ENCODE measurements at regions not wholly inside any gene's neighbourhood (a gene's known extent, or its start where the extent isn't known, plus 50 kb on each side); places are given as distances from the start of the nearest gene placed in this dataset.
"Not testable (repeated sequence)": the region's sequence is repeated elsewhere in the genome, so short reads cannot be mapped to it uniquely, and the experiment has no call there.

GRCh38 chr16:13336907-13337881 lies 435.8 kb downstream of the SHISA9 start:
- not testable (repeated sequence) for DNase-seq (ENCODE audit: low spot score)

DNA sequence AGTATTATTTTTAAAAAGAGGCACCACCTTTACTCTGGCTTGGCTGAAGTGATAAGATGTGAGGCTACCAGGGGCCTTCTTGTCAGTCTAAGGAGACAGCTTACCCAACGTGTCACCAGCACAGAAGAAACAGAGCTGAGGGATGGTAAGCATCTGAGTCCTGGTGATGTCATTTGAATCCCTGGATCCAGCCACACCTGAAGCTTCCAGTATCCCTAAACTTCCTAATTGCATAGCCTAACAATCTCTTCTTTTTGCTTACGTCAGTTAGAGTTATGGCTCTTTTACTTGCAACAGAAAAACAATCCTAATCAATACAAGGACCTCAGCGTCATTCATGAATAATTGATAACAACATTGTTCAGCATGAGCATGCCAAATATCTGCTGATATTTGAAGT lies 436.6 kb downstream of the SHISA9 start:
- DNase-seq (ENCODE audit: low spot score) = no peak

- no peak for DNase-seq (ENCODE audit: low spot score)
Measured at GRCh38 chr16:13342675-13343074, 441.3 kb downstream of the SHISA9 start.

DNA sequence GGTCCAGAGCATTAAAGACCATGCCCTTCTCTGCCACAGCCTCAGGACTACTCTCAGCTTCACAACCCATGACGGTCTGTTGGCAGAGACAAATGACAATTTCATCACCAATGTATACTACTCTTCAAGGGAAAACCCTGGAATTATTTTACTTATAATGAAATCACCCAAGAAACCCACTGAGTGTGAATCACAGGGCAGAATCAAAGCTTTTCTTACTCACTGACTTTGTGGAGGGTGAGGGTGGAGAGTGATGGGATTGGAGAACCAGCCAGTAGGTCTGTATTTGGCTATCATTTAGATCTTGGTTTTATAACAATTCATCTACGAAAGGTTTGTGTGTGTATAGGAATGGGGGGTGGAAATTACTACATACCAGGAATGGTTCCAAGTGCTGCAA lies 442.6 kb downstream of the SHISA9 start:
- no peak for DNase-seq (ENCODE audit: low spot score)

DNA sequence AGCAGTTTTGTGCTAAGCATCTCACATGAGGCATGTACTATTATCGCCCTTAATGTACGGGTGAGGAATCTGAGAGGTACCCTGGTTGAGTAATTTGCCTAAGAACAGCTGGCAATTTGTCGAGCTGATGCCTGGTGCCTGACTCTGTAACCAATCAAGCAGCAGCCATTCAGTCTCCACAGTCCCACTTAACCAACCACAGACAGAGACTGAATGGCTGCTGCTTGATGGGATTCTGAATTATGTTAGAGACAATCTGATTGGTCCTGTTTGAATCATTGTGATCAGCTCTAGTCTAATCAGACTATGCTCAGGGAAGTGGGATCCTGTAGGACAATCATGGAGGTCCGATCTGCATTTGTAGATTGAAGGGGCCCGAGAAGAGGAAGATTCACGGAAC lies 447.0 kb downstream of the SHISA9 start:
- no peak for DNase-seq (ENCODE audit: low spot score)

DNA sequence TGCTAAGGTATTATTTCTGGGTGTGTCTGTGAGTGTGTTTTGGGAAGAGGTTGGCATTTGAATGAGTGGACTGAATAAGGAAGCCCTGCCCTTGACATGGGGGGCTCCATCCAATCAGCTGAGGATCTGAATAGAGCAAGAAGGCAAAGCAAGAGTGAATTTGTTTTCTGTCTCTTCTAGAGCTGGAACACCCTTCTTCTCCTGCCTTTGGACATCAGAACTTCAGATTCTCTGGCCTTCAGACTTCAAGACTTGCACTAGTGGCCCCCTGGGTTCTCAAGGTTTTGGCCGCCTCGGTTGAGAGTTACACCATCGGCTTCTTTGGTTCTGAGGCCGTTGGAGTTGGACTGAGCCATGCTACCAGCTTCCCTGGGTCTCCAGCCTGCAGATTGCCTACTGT lies 448.6 kb downstream of the SHISA9 start:
- DNase-seq (ENCODE audit: low spot score) = no peak

- no peak for DNase-seq (ENCODE audit: low spot score)
Measured at GRCh38 chr16:13351181-13351580, 449.8 kb downstream of the SHISA9 start.

GRCh38 chr16:13351601-13352217 lies 450.3 kb downstream of the SHISA9 start:
- DNase-seq (ENCODE audit: low spot score) = no peak

- DNase-seq (ENCODE audit: low spot score) = not testable (repeated sequence)
Measured at GRCh38 chr16:13352796-13353195, 451.4 kb downstream of the SHISA9 start.

GRCh38 chr16:13357842-13358241 lies 456.4 kb downstream of the SHISA9 start:
- DNase-seq (ENCODE audit: low spot score) = not testable (repeated sequence)

DNA sequence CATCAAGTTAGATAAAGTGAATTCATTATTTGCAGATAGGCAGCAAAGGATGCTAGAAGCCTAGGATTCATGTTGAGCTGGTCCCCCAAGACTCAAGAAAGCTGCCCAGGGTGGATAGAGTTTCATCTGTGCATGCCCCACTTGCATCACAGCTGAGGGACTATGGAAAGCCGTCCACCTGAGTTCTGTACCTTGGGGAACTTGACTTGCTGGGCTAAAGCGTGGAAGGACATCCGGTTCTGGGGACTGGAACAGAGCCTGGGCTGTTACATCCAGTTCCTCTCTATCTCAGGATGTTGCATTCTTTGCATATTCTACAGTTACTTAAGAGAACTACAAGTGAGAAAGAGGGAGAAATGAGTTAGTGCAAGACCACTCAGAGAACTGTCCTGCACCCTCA lies 458.4 kb downstream of the SHISA9 start:
- no peak for DNase-seq (ENCODE audit: low spot score)

DNA sequence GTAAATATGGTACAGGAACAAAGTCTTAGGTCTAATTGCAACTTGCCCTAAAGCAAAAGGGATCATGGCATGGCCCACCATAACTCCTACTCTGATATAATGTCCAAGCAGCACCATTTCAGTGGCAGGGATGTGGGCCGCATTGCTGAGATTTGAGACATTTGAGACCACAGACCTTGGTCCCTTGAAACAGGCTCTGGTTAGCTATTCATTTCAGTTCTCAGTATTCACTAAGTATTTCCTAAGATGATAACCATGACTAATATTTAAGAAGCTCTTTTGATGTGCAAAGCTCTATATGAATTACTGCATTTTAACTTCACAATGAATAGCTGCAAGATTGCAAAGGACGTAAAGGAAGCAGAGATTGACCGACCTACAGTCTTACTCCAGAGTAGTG lies 471.0 kb downstream of the SHISA9 start:
- DNase-seq (ENCODE audit: low spot score) = no peak

DNA sequence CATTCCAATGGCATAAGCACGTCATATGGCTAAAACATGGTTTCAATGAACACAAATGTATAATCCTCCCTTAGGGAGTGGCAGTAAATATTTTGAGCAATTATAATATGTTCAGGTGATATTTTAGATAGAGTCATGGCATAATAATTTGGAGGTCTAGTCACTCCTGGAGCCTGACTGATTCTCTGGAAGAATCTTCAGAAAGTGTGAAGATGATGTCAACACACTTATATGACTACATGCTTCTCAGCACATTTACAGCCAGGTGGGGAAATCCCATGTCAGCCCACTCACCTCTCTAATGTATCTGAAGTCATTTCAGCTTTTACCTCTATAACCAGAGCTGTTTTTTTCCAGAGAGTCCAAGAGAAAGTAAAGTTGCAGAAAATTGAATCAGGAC lies 474.8 kb downstream of the SHISA9 start:
- no peak for DNase-seq (ENCODE audit: low spot score)

DNA sequence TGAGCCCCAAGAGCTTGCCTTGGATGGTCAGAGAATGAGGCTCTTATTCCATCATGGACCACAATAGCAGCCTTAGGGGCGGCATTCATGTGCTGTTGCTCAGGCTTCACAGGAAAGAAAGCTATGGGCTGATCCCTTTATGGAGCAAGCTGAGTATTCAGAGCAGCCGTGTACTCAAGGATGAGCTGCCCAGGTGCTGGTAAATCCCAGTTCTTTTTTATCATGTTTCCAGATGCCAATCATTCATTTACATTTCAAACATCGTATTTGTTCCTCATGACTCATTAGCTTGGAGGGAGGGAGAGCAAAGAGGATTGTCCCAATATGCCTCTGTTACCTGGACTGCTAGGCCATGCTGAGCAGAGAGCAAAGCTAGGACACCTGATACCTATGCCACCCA lies 475.7 kb downstream of the SHISA9 start:
- no peak for DNase-seq (ENCODE audit: low spot score)

DNA sequence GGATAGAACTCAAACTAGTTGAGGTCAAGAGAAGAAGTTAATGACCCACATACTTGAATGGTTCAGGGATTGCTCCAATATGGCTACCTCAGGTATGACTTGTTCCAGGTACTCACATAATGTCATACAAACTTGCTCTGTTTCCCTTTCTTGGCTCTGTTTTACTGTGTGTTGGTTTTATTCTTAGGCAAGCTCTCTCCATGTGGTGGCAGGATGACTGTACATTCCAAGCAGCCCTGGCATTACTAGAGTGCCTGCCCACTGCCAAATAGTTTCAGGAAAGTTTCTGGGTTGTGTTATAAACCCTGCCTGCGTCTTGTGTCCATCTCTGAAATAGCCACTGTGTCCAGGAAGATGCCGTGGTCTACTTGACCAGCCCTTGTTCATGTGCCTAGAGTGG lies 476.8 kb downstream of the SHISA9 start:
- no peak for DNase-seq (ENCODE audit: low spot score)

DNA sequence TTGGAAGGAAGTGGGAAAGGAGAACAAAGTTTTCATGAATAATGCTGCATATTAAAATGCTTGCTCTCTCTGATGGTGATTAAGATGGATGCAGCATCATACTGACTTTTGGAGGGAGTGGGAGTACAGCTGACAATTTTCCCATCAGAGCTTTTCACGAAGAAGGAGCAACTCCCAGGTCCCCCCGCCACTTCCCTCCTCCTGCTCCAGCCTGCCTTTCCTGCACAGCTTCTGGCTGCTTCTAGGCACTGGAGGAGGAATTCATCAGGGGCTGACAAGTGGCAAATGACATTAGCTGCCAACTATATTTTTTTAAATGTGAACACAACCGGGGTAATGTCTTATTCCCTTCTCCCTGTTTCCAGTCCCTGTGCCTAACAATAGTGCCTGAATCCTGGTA lies 477.9 kb downstream of the SHISA9 start:
- no peak for DNase-seq (ENCODE audit: low spot score)

DNA sequence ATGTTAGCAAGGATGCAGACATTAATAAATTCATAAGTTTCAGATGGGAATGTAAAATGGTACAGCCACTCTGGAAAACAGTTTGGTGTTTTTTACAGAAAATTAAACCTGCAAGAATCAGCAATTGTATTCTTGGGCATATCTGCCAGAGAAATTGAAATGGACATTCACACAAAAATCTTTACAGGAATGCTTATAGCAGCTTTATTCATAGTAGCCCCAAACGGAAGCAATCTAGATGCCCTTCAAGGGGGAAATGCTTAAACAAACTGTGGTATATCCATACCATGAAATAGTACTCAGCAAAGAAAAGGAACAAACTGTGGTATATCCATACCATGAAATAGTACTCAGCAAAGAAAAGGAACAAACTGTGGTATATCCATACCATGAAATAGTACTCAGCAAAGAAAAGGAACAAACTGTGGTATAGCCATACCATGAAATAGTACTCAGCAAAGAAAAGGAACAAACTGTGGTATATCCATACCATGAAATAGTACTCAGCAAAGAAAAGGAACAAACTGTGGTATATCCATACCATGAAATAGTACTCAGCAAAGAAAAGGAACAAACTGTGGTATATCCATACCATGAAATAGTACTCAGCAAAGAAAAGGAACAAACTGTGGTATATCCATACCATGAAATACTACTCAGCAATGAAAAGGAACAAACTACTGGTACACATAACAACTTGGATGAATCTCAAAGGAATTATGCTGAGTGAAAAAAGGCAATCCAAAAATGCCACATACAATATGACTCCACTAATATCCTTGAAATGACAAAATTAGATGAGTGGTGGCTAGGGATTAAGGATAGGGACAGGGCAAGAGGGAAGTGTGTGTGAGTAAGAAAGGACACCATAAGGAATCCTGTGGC lies 484.0 kb downstream of the SHISA9 start:
- DNase-seq (ENCODE audit: low spot score) = not testable (repeated sequence)

DNA sequence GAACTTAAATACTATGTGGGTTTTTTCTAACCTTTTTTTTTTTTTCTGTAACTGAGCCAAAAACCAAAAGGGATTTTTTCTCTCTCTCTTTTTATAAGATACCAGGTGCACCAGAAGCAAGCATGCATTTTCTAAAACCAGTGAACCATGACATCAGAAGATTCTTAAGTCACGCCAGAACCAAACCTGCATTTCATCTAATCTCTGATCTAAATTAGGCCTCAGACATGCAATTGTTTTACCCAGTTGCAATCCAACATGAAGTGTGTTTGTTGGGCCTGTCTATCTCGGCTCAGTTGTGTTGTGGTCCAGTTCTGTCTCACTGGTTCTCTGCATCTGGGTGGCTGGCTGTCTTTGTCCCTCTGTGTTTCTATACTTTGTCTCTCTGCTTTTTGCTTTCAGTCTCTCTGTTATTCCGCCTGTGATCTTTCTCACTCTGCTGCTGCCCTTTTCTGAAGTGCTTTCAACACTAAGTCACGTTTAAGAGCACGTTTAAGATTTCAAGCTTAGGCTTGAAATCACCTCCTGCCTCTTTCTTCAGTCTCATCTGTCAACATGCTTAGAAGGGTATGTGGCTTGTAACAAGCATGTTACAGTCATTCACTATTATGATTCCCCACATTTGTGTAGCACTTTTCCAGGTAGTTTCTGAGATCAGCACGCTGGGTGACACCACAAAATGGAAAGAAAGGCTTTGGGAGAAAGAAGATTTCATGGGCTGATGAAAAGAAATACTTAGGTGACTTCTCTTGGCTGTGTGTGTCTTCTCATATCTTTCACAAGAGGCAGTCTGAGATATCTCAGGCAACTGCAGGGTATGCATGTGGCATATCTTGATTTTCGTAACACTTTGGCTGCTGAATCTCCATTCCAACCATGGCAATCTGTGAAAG lies 488.9 kb downstream of the SHISA9 start:
- no peak for DNase-seq (ENCODE audit: low spot score)

DNA sequence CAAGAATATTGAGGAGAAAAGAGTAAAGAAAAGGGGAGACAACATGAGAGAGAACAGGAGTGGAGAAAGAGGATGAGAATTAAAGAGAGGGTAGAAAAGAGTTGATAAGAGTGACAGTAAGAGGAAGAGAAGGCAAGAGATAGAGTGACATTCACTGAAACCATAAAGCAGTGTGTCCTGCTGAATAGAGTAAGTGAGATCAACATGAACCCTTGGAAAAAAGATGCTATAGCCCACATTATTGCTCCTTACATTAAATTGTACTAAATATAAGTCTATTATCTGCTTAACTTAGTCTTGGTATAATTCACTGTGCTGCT lies 489.5 kb downstream of the SHISA9 start:
- DNase-seq (ENCODE audit: low spot score) = no peak

GRCh38 chr16:13391337-13391736 lies 489.9 kb downstream of the SHISA9 start:
- DNase-seq (ENCODE audit: low spot score) = no peak

GRCh38 chr16:13392341-13392740 lies 490.9 kb downstream of the SHISA9 start:
- no peak for DNase-seq (ENCODE audit: low spot score)

GRCh38 chr16:13393816-13394215 lies 492.4 kb downstream of the SHISA9 start:
- no peak for DNase-seq (ENCODE audit: low spot score)

Measured in cerebellar cortex (tissue), 1 donor.